ENCODE measurements at regions not wholly inside any gene's neighbourhood (a gene's known extent, or its start where the extent isn't known, plus 50 kb on each side); places are given as distances from the start of the nearest gene placed in this dataset.
A peak's percentile ranks its signal among the peaks of the same experiment; 100 is the strongest.

GRCh38 chr13:50224534-50224933, 209.3 kb downstream of the KCNRG start:
- H3K4me3 ChIP-seq (replicated peaks in 1 of 2; ENCODE audit: low read depth in 2 of 2, low read length in 2 of 2), result no peak overlapping the region
- DNase-seq (ENCODE audit: low read depth in 2 of 2), result peak; percentile 31 to 89
- TF ChIP-seq CTCF (IDR thresholded peaks at IDR 0.05; ENCODE audit: low read depth, low read length), result no peak

- DNase-seq (ENCODE audit: low read depth in 2 of 2), result peak in 1 of 2 donors; percentile 17
- no peak overlapping the region for H3K4me3 ChIP-seq (replicated peaks in 1 of 2; ENCODE audit: low read depth in 2 of 2, low read length in 2 of 2)
These were observed 210.2 kb downstream of the KCNRG start for GRCh38 chr13:50225193-50226155.

GRCh38 chr13:50226515-50227155, 211.4 kb downstream of the KCNRG start:
- no peak for TF ChIP-seq CTCF (IDR thresholded peaks at IDR 0.05; ENCODE audit: low read depth, low read length)
- DNase-seq (ENCODE audit: low read depth in 2 of 2), result no peak
- H3K4me3 ChIP-seq (replicated peaks in 1 of 2; ENCODE audit: low read depth in 2 of 2, low read length in 2 of 2), result no peak overlapping the region

More at GRCh38 chr13:50225193-50226155, 210.2 kb downstream of the KCNRG start:
- no peak for TF ChIP-seq CTCF (IDR thresholded peaks at IDR 0.05; ENCODE audit: low read depth, low read length)

GRCh38 chr13:50227361-50227760, 212.1 kb downstream of the KCNRG start:
- no peak for TF ChIP-seq CTCF (IDR thresholded peaks at IDR 0.05; ENCODE audit: low read depth, low read length)
- no peak for DNase-seq (ENCODE audit: low read depth in 2 of 2)
- H3K4me3 ChIP-seq (replicated peaks in 1 of 2; ENCODE audit: low read depth in 2 of 2, low read length in 2 of 2), result no peak overlapping the region

GRCh38 chr13:50228527-50228926, 213.3 kb downstream of the KCNRG start:
- TF ChIP-seq CTCF (IDR thresholded peaks at IDR 0.05; ENCODE audit: low read depth, low read length), result no peak
- DNase-seq (ENCODE audit: low read depth in 2 of 2), result no peak
- H3K4me3 ChIP-seq (replicated peaks in 1 of 2; ENCODE audit: low read depth in 2 of 2, low read length in 2 of 2), result no peak overlapping the region

GRCh38 chr13:50229960-50230661, 214.9 kb downstream of the KCNRG start:
- H3K4me3 ChIP-seq (replicated peaks in 1 of 2; ENCODE audit: low read depth in 2 of 2, low read length in 2 of 2), result no peak overlapping the region
- no peak for TF ChIP-seq CTCF (IDR thresholded peaks at IDR 0.05; ENCODE audit: low read depth, low read length)
- peak; percentile 84 to 85 for DNase-seq (ENCODE audit: low read depth in 2 of 2)
